H1 (cell line): ENCODE measurements at regions not wholly inside any gene's neighbourhood (a gene's known extent, or its start where the extent isn't known, plus 50 kb on each side); places are given as distances from the start of the nearest gene placed in this dataset.

ENCODE experiments used
- JUND ChIP-seq: IDR thresholded peaks from 2 replicates; pipeline ENCODE4 v1.6.1; 2011; ENCODE audit warnings: mild to moderate bottlenecking, improper control_type of control experiment, low read length
- KDM5A ChIP-seq: fragments of 200-600 bp; IDR thresholded peaks from 2 replicates; pipeline ENCODE4 v1.7.1; 2012; ENCODE audit warnings: mild to moderate bottlenecking, low read length, inconsistent platforms, mixed read lengths
- MAFK ChIP-seq: IDR thresholded peaks from 2 replicates; pipeline ENCODE4 v1.6.1; 2012; ENCODE audit warnings: low read depth, mild to moderate bottlenecking, improper control_type of control experiment, low read length

DNA sequence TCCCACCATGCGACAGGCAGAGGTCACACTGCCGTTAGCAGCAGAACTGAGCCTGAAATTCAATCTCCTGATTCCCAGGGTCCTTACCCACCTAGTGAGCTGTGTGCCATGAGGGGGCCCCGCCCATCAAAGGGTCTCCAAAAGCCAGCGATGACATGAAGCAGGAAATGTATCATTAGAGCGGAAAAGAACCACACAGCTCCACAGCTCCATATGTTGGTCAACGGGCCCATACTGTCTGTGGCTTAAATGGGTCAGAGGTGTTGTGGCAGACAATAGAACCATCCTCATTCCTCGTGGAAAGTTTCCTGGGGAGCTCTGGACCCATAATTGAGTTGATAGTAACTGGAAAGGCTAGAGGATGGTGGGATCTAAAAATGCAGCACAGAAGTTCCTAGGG is 68.1 kb upstream of the PODXL start (continued):
- TF ChIP-seq KDM5A (no peak), JUND (no peak), MAFK (no peak)
- TF ChIP-seq, all 59 proteins: peak for 0
